ENCODE measurements at regions not wholly inside any gene's neighbourhood (a gene's known extent, or its start where the extent isn't known, plus 50 kb on each side); places are given as distances from the start of the nearest gene placed in this dataset.
A peak's percentile ranks its signal among the peaks of the same experiment; 100 is the strongest.

DNA sequence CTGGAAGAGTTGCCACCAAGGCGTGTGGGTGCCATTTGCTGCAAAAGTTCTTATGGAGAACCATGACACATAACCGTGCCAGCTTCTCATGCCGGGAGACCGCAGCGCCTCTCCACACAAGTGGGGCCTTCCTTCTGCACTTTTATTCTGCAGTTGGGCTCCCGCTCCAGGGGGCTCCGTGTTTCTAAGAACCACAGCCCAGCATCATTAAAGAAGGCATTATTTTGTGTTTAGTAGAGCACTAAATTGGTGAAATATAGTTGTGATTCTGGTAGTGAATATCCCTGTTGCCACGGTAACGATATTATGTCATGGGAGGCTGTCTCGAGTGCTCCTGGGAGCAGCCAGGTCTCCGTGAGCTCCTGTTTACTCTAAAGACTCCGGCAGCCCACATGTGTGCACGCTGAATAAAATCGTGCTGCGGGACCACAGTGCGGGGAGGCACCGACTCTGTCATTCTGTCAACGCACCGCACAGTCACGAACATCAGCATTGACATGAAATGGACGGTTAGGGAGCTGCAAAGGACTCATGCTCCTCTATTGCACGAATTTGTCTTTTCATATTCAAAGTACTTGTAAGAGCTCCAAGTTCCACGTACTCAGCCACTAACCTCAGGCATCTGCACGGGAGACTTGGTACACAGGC, 68.8 kb upstream of the PITRM1 start:
- DNase-seq (ENCODE audit: low read depth, low spot score) = no peak

DNA sequence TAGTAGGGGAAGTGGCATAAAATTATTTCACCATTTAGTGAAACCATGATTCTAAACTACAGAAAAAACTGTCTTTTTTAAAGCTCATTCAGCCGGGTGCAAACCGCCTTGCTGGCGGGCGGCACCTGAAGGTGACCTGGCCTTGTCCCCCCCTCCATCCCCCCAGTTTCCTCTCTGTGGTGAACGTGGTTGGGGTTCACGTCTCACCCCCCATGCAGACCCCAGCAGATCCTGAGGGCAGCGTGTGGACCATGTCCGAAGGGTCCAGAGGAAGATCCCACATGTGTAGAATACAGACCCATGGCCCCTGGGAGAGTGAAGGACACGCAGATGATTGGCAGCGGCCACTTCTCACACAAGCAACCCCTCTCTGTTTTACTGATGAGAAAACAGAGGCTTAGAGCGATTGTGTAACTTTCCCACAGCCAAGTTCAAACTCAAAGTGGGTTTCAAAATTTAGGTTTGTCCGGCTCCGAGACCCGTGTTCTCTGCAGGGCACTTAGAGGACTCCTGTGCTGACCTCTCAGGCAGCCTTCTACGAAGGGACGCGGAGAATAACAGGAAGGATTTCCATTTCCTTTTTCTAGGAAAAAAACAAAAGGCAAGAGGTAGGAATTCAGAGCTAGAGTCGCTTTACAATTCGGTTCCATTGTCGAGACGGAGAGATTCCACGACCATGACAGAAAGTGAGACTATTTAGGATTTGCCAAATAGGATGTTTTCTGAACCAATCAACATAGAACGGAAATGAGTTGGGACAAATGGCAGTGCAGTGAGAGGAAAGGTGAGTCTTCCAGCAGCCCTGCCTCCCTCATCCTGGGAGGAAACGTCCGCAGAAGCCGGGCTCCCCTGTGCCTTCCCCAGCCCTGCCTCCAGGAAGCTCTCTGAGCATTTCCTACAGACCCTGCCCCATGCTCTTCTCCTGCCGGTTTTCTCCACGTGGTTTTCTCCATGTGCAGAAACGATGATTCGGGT, 67.6 kb upstream of the PITRM1 start:
- DNase-seq (ENCODE audit: low read depth, low spot score) = no peak

DNA sequence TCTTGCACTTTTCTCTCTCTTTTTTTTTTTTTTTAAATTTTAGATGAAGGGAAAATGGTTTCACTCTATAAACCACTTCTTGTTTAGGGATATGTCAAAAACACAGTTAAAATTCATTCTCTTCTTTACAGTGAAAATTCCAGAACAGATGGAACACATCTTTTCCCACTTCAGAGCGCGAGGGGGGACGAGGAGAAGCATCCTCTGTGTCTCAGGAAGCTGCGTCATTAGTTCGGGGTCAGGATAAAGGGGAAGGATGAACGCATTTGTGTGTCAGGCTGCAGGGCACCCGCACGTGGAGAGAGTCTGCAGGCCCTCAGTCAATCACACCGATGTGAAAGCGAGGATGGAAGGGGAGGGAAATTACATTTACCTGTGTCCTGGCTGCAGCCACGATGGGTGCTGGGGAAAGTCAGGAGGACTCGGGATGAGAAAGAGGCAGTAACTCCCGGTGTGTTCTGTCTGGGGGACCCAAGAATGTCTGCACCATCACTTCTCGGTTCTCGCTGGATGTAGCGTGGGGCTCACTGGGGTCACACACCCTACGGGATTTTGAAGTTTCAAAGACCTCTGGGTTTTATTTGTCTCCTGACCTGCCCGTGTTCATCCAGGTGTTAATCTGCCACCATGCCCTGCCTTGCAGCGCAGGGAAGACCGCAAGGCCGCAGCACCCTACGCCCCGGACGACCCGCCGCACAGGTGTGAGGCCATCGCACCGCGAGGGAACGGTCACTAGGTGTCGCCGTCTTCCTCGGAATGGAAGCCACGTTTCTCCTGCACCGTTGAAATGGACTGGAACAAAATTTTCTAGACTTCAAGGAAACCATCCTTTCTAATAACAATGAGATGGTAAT, 66.7 kb upstream of the PITRM1 start:
- peak; percentile 47 for DNase-seq (ENCODE audit: low read depth, low spot score)

DNA sequence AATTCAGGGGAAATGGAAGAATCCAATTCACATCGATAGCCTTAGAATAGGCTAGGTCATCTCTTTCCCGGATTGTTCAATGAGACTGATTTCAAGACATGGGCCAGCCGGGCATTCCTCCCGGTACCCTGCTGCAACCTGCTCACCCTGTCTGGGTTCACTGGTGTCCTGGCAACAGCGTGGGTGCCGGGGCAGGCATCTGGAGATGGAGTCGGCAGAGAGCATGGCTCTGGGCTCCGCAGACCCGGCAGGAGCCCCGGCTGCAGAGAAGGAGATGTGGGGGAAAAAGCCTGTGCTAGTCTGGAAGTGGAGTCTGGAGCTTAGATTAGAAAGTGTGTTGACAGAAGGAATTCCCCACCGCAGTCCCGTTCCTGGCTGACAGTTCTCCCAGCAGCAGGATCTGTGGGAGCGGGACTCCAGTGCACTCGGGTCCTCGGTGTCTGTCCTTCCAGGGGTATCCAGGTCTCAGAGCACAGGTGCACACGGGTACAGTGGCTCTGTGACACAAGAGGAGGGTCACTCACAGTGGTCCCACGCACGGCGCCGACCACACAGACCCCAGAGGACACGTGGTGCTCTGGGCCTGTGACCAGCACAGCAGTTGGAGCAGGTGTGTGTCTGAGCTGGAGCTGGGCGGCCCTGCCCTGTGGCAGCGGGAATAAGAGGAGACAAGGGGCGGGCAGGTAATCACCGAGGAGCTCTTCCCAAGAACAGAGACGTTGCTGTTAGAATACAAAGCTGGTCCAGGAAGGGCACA, 65.7 kb upstream of the PITRM1 start:
- DNase-seq (ENCODE audit: low read depth, low spot score) = no peak

DNA sequence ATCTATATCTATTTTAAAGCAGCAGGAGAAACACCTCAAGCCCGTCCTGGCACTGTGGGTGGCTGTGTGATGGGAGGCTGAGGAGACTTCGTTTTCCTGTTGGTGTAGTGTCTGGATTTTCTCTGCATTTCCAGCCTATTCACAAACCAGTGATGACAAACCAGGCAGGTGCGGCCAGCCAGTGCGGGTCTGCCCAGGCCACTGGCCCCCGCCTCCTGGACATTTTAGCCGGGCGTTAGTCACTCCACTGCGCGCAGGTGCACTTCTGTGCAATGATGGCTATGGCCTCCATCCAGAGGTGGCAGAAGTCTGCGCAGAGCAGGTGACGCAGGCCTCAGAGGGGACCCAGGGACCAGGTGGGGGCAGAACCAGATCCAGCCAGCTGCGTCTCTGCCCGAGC, 64.9 kb upstream of the PITRM1 start:
- no peak for DNase-seq (ENCODE audit: low read depth, low spot score)

DNA sequence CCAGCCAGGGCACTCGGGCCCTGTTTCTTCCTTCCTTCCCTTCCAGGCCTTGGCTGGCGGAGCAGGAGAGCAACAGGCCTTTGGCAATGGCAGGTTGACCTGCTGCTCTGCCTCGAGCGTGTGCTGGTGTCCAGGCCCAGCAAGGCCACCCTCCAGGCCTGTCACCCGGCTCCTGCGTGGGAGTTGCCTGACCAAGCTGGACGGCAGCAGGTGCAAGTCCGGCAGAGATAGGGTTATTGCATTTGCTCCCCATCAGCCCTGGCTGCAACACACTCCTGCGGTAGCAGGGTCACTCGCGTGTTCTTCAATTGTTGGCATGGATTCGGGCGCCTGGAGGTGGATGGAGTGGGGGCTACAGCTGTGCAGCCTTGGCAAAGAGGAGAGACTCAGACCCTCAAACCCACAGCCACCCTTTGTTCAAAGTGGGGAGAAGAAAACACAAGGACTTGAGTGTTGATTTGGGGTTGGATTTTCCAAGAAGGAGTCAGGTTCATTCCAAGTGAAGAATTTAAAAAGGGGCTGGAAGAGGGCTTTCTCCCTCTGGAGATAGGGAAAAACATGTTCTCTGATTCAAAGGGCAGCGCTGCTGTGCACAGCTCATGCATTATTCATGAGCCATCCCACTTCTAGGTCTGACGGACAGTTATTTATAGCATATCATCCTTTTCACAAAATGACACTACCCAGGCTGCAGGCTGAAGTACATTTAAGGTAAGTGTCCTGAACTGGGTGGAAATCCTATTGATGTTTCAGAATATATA, 64.2 kb upstream of the PITRM1 start:
- DNase-seq (ENCODE audit: low read depth, low spot score) = no peak

DNA sequence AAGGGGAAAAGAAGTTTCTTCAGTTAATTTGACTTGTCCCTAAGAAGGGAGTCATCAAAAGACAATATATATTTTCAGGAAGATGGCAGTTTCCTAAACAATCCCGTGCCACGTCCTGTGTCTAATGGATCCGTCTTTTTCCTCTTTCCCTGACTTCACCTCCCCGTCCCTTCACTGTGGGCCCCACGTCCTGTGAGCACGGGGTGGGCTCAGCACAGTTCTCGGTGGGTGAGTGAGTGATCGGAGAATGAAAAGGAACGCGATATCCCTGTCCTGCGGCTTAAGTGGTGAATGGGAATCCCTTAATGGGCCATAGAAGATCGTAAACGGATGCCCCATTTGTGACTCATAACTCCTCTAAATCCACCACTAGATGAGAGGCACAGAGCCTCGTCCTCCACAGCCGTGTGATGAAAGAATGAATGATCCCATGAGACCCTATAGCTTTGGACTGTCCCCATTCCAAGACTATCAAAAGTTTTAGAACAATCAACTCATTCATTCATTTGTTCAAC, 63.5 kb upstream of the PITRM1 start:
- DNase-seq (ENCODE audit: low read depth, low spot score) = no peak

DNA sequence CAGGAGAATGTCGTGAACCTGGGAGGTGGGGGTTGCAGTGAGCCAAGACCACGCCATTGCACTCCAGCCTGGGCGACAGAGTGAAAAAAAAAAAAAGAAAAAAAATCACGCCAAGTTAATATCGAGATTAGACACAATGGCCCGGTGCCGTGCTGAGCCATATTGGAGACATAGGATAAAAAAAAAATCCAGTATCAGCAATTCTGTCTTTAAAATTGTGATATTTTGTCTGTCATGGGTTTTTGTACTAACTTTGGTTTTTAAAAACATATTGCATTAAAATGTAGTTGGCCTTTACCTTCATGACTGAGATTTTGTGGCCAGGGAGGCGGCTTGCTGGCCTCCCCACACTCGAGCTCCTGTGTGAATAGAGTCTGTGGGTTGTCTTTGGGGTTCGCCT, 62.8 kb upstream of the PITRM1 start:
- DNase-seq (ENCODE audit: low read depth, low spot score) = no peak

DNA sequence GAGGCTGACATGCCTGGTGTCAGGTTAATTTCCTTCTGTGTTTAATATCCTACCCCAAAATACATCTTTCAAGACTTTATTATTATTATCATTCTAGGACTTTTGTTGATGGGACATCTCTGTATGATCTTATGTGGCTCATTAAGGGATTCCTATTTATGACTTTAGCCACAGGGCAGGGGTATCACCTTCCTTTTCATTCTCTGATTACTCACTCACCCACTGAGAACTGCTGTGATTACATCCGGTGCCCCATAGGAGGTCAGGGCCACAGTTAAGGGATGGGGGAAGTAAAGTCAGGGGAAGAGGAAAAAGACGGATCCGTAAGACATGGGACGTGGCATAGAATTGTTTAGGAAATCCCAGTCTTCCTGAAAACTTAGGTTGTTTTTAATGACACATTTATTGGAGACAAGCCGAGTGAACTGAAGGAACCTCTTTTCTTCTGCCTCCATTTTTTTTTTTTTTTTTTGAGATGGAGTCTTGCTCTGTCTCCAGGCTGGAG, 61.0 kb upstream of the PITRM1 start:
- no peak for DNase-seq (ENCODE audit: low read depth, low spot score)

DNA sequence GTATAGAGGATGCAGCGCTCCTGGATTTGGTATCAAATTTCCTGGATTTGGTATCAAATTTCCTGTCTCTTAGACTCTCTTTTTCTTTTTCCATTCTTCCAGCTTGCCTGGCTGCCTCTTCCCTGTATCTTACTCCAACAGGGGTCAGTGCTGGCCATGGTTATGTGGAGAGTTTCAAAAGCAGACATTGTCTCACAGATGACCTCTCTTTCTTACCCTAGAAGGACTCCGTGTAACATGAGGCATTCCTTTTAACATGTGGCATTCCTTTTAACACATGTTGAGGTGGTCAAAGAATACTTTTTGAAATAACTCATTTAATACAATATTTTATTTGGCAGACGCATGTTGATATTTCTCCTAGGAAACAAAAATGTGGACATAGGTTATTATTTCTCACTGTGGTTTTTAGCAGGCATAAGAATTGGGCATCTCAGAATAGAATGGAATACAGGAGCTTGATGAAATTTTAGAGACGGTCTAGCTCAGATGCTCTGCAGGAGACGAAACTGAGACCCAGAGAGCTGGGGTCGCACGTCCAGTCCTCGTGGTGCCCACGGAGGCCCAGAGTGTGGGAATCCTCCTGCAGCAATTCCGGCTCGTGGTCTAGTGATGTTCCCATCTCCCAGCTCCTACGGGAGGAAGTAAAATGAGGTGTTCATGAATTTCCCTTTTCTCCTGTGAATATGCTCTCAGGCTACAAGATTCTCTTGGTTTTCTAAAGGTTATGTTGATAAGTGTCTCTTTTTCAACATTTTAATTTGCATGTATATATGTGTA, 59.6 kb upstream of the PITRM1 start:
- no peak for DNase-seq (ENCODE audit: low read depth, low spot score)

DNA sequence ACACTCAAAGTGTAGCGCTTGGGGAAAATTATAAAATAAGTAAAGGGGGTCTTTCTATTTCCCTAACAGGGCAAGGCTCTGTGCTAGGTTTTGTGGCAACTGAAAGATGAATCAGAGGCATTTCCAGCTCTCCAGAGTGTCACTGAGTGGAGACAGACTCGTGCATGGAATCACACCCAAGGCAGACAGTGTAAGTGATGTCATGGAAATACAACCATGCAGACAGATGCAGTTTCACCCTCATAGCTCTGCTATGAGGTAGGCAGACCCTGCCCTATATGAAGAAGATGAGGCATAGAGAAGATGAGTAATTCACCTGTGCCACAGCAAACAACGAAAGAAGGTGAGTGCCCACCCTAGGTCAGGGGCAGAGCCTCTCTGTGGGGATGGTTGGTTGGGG, 57.2 kb upstream of the PITRM1 start:
- DNase-seq (ENCODE audit: low read depth, low spot score) = no peak

DNA sequence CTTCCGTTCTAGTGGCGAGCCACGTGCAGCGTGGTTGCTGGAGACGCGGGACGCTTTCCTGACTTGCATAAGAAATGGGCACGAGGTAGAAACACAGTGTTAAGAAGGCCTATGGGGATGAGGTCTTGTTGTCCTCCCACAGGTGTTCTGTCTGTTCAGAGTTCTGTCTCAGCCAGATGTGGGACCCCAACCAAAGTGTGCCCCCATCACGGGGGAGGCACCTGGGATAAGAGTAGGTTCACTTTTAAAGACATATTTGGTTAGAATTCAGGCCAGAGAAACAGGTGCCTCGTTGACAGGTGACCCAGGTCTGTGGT, 56.0 kb upstream of the PITRM1 start:
- DNase-seq (ENCODE audit: low read depth, low spot score) = no peak

DNA sequence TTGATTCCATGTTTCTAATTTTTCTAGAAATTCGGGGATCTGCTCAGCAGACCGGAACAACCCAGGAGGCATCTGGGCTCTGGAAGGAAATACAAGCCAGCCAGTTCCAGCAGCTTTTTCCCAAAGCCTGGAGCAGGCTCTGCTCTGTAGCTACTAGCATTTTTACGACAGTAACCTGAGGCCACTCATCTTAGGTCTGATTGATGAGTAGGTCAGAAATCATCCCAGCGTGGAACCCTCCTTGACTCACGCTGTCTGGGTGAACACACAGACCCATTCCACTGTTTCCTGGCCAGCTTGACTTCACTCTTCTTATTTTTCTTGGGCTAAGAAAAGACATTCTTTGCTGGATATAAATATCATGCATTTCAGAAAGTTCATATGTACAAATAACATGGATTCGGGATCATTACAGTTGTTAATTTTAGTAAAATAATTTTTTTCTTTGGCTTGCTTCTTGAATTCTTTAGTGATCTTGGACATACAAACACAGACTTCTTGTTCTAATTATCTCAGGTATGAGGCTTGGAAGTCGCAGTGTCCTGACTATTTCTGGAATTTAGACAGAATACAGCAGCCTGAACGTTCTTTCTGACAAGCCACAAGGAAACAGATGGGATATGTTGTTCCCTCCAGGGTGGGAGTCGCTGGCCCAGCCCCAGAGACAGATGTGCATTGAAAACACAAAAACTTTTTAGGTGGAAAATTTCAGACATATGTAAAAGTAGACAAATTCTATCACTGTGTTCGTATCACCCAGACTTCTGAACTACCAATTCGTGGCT, 54.6 kb upstream of the PITRM1 start:
- no peak for DNase-seq (ENCODE audit: low read depth, low spot score)

DNA sequence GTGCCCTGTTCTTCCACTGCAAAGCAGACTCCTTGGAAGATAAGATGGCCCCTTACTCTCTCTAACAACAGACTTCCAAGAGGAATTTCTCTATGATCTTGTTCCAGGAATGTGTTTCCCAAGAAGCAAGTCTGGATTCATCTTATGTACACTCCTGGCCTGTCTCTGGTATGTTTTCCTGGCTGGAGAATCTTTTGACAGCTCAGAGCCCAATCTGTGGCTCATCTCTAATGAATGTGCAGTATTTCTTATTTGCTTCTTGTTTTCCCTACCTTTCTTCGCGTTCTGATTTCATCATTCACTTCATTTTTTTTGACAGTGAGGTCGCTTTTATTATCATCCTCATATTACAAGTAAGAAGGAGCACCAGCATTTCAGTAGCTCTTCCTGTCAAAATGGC, 53.0 kb upstream of the PITRM1 start:
- no peak for DNase-seq (ENCODE audit: low read depth, low spot score)

DNA sequence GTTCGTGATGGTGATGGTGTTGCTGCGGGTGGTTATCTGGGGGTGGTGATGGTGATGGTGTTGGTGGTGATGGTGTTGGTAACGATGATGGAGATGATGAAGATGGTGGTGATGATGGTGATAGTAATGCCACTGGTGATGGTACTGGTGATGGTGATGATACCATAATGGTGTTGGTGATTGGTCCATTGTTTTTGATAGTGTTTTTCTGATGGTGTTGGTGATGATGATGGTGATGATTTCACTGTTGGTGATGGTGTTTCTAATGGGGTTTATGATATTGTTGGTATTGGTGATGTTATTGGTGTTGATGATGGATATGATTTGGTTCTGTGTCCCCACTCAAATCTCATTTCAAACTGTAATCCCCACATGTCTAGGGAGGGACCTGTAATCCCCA, 51.7 kb upstream of the PITRM1 start:
- DNase-seq (ENCODE audit: low read depth, low spot score) = no peak

DNA sequence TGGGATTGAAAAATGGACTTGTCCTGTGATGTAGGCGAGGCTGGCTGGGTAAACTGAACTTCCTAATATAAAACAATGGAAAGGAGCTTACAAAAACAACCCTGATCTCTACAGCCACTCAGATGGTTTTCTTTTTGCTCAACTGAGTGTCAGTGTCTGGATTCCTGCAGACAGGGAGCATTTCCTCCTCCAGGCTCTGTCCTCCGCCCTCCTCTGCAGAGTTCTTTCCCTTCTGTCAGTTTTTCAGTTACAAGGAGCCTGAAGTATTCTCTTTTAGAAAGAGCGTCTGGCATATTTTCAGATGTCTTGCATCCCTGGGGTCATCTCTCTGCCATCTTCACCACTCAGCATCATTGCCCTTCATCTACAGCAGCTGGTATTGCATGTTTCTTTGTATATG, 50.0 kb upstream of the PITRM1 start:
- no peak for DNase-seq (ENCODE audit: low read depth, low spot score)

Measured in activated CD4-positive, CD25-positive, alpha-beta regulatory T cell treated with anti-CD3 and anti-CD28 coated beads, Interleukin-2, amount 50 U/mL, for 16 hours (primary cell).